ENCODE measurements at regions not wholly inside any gene's neighbourhood (a gene's known extent, or its start where the extent isn't known, plus 50 kb on each side); places are given as distances from the start of the nearest gene placed in this dataset.
A peak's percentile ranks its signal among the peaks of the same experiment; 100 is the strongest.

- no peak for DNase-seq
- H3K4me1 Mint-ChIP-seq (ENCODE audit: low read depth), result peaks cover 10% of the 10 kb centered on the region
- H3K36me3 Mint-ChIP-seq (ENCODE audit: low read depth), result no peaks in the 10 kb centered on the region
- no peak overlapping the region for H3K4me3 Mint-ChIP-seq
- no peaks in the 10 kb centered on the region for H3K9me3 Mint-ChIP-seq (ENCODE audit: insufficient read depth)
- POLR2A ChIA-PET, result no interaction called here
- no peak overlapping the region for H3K27ac Mint-ChIP-seq
- no peak for ATAC-seq
- CTCF ChIA-PET, result interaction anchor here (1.2 kb wide), 1 partner anchor 372 kb away, joined by 3 read pairs; no protein-coding TSS in a partner anchor
- peaks cover 37% of the 10 kb centered on the region for H3K27me3 Mint-ChIP-seq (ENCODE audit: low read depth)
Measured at GRCh38 chr17:34151102-34151501, 104.0 kb upstream of the CCL2 start.

- ChIA-PET POLR2A (no interaction called here), CTCF (interaction anchor here (0.7 to 2.0 kb wide), 2 partner anchors 8 to 17 kb away, joined by 3 to 14 read pairs; no protein-coding TSS in a partner anchor)
- no peak overlapping the region for H3K27ac Mint-ChIP-seq
- H3K27me3 Mint-ChIP-seq (ENCODE audit: low read depth), result peaks cover 59% of the 10 kb centered on the region
- no peak for ATAC-seq
- no peaks in the 10 kb centered on the region for H3K36me3 Mint-ChIP-seq (ENCODE audit: low read depth)
- no peak overlapping the region for H3K4me3 Mint-ChIP-seq
- peaks cover 10% of the 10 kb centered on the region for H3K4me1 Mint-ChIP-seq (ENCODE audit: low read depth)
- DNase-seq, result no peak
- no peaks in the 10 kb centered on the region for H3K9me3 Mint-ChIP-seq (ENCODE audit: insufficient read depth)
Measured at GRCh38 chr17:34153991-34154390, 101.1 kb upstream of the CCL2 start.

- ChIA-PET CTCF (interaction anchor here (1.0 to 2.1 kb wide), 4 partner anchors 9 to 206 kb away, joined by 3 to 14 read pairs (median 7); no protein-coding TSS in a partner anchor), POLR2A (no interaction called here)
- H3K27me3 Mint-ChIP-seq (ENCODE audit: low read depth), result peaks cover 62% of the 10 kb centered on the region
- DNase-seq (peak; percentile 45), ATAC-seq (peak; percentile 47)
- no peaks in the 10 kb centered on the region for H3K9me3 Mint-ChIP-seq (ENCODE audit: insufficient read depth)
- H3K4me1 Mint-ChIP-seq (ENCODE audit: low read depth), result peaks cover 10% of the 10 kb centered on the region
- no peak overlapping the region for H3K4me3 Mint-ChIP-seq
- H3K36me3 Mint-ChIP-seq (ENCODE audit: low read depth), result no peaks in the 10 kb centered on the region
- peak overlapping the region; percentile 15 for H3K27ac Mint-ChIP-seq
Measured at GRCh38 chr17:34154961-34155730, 99.9 kb upstream of the CCL2 start.

GRCh38 chr17:34155947-34156346 lies 99.1 kb upstream of the CCL2 start:
- H3K27me3 Mint-ChIP-seq (ENCODE audit: low read depth), result peaks cover 64% of the 10 kb centered on the region
- ChIA-PET CTCF (interaction anchor here (1.4 to 2.1 kb wide), 3 partner anchors 10 to 205 kb away, joined by 3 to 14 read pairs (median 11); no protein-coding TSS in a partner anchor), POLR2A (no interaction called here)

GRCh38 chr17:34156401-34156740 lies 98.7 kb upstream of the CCL2 start:
- H3K27ac Mint-ChIP-seq, result no peak overlapping the region
- DNase-seq (no peak), ATAC-seq (no peak)
- H3K36me3 Mint-ChIP-seq (ENCODE audit: low read depth), result no peaks in the 10 kb centered on the region
- H3K4me1 Mint-ChIP-seq (ENCODE audit: low read depth), result peaks cover 10% of the 10 kb centered on the region
- CTCF ChIA-PET, result interaction anchor here (2.1 to 2.7 kb wide), 2 partner anchors 15 to 205 kb away, joined by 11 read pairs; no protein-coding TSS in a partner anchor
- H3K9me3 Mint-ChIP-seq (ENCODE audit: insufficient read depth), result no peaks in the 10 kb centered on the region
- peaks cover 64% of the 10 kb centered on the region for H3K27me3 Mint-ChIP-seq (ENCODE audit: low read depth)
- POLR2A ChIA-PET, result no interaction called here
- no peak overlapping the region for H3K4me3 Mint-ChIP-seq

More at GRCh38 chr17:34155947-34156346, 99.1 kb upstream of the CCL2 start:
- Mint-ChIP-seq H3K27ac (no peak overlapping the region), H3K9me3 (ENCODE audit: insufficient read depth) (no peaks in the 10 kb centered on the region), H3K36me3 (ENCODE audit: low read depth) (no peaks in the 10 kb centered on the region), H3K4me1 (ENCODE audit: low read depth) (peaks cover 10% of the 10 kb centered on the region), H3K4me3 (no peak overlapping the region)
- no peak for DNase-seq
- ATAC-seq, result no peak

GRCh38 chr17:34156741-34157589 lies 98.1 kb upstream of the CCL2 start:
- peaks cover 66% of the 10 kb centered on the region for H3K27me3 Mint-ChIP-seq (ENCODE audit: low read depth)
- CTCF ChIA-PET, result interaction anchor here (1.1 to 2.7 kb wide), 3 partner anchors 14 to 263 kb away, joined by 3 to 11 read pairs (median 11); no protein-coding TSS in a partner anchor
- POLR2A ChIA-PET, result no interaction called here
- ATAC-seq, result no peak
- no peaks in the 10 kb centered on the region for H3K9me3 Mint-ChIP-seq (ENCODE audit: insufficient read depth)
- no peak for DNase-seq
- no peak overlapping the region for H3K27ac Mint-ChIP-seq
- H3K4me3 Mint-ChIP-seq, result no peak overlapping the region
- no peaks in the 10 kb centered on the region for H3K36me3 Mint-ChIP-seq (ENCODE audit: low read depth)
- H3K4me1 Mint-ChIP-seq (ENCODE audit: low read depth), result peaks cover 10% of the 10 kb centered on the region

- Mint-ChIP-seq H3K4me1 (ENCODE audit: low read depth) (no peaks in the 10 kb centered on the region), H3K36me3 (ENCODE audit: low read depth) (no peaks in the 10 kb centered on the region), H3K27ac (no peak overlapping the region), H3K27me3 (ENCODE audit: low read depth) (peaks cover 44% of the 10 kb centered on the region), H3K4me3 (no peak overlapping the region), H3K9me3 (ENCODE audit: insufficient read depth) (no peaks in the 10 kb centered on the region)
- DNase-seq (no peak), ATAC-seq (no peak)
- ChIA-PET POLR2A (no interaction called here), CTCF (interaction anchor here (1.0 to 2.4 kb wide), 2 partner anchors 10 to 200 kb away, joined by 4 to 8 read pairs; no protein-coding TSS in a partner anchor)
Measured at GRCh38 chr17:34161690-34162089, 93.4 kb upstream of the CCL2 start.

- no peak overlapping the region for H3K4me3 Mint-ChIP-seq
- no peaks in the 10 kb centered on the region for H3K9me3 Mint-ChIP-seq (ENCODE audit: insufficient read depth)
- POLR2A ChIA-PET, result no interaction called here
- ATAC-seq, result no peak
- no peaks in the 10 kb centered on the region for H3K36me3 Mint-ChIP-seq (ENCODE audit: low read depth)
- CTCF ChIA-PET, result interaction anchor here (0.9 to 2.4 kb wide), 2 partner anchors 8 to 234 kb away, joined by 3 to 8 read pairs; no protein-coding TSS in a partner anchor
- no peaks in the 10 kb centered on the region for H3K4me1 Mint-ChIP-seq (ENCODE audit: low read depth)
- H3K27me3 Mint-ChIP-seq (ENCODE audit: low read depth), result peaks cover 33% of the 10 kb centered on the region
- DNase-seq, result no peak
- H3K27ac Mint-ChIP-seq, result no peak overlapping the region
Measured at GRCh38 chr17:34163123-34163522, 92.0 kb upstream of the CCL2 start.

- H3K4me3 Mint-ChIP-seq, result no peak overlapping the region
- H3K9me3 Mint-ChIP-seq (ENCODE audit: insufficient read depth), result no peaks in the 10 kb centered on the region
- H3K4me1 Mint-ChIP-seq (ENCODE audit: low read depth), result no peaks in the 10 kb centered on the region
- no peaks in the 10 kb centered on the region for H3K36me3 Mint-ChIP-seq (ENCODE audit: low read depth)
- POLR2A ChIA-PET, result no interaction called here
- CTCF ChIA-PET, result interaction anchor here (0.9 to 1.0 kb wide), 2 partner anchors 17 to 235 kb away, joined by 3 read pairs; no protein-coding TSS in a partner anchor
- DNase-seq (no peak), ATAC-seq (no peak)
- H3K27me3 Mint-ChIP-seq (ENCODE audit: low read depth), result peaks cover 28% of the 10 kb centered on the region
- no peak overlapping the region for H3K27ac Mint-ChIP-seq
Measured at GRCh38 chr17:34163646-34164045, 91.4 kb upstream of the CCL2 start.

- no peak for ATAC-seq
- H3K4me1 Mint-ChIP-seq (ENCODE audit: low read depth), result no peaks in the 10 kb centered on the region
Measured at GRCh38 chr17:34164837-34165236, 90.2 kb upstream of the CCL2 start.

GRCh38 chr17:34166352-34166751 lies 88.7 kb upstream of the CCL2 start:
- H3K4me1 Mint-ChIP-seq (ENCODE audit: low read depth), result peaks cover 1% of the 10 kb centered on the region
- ChIA-PET CTCF (interaction anchor here (1.5 to 2.3 kb wide), 2 partner anchors 34 to 195 kb away, joined by 6 to 11 read pairs; no protein-coding TSS in a partner anchor), POLR2A (no interaction called here)
- no peaks in the 10 kb centered on the region for H3K36me3 Mint-ChIP-seq (ENCODE audit: low read depth)
- no peak for ATAC-seq
- no peaks in the 10 kb centered on the region for H3K9me3 Mint-ChIP-seq (ENCODE audit: insufficient read depth)
- DNase-seq, result no peak
- H3K27ac Mint-ChIP-seq, result no peak overlapping the region
- no peak overlapping the region for H3K4me3 Mint-ChIP-seq
- peaks cover 17% of the 10 kb centered on the region for H3K27me3 Mint-ChIP-seq (ENCODE audit: low read depth)

More at GRCh38 chr17:34164837-34165236, 90.2 kb upstream of the CCL2 start:
- no peaks in the 10 kb centered on the region for H3K36me3 Mint-ChIP-seq (ENCODE audit: low read depth)
- ChIA-PET POLR2A (no interaction called here), CTCF (interaction anchor here (2.3 kb wide), 1 partner anchor 197 kb away, joined by 11 read pairs; no protein-coding TSS in a partner anchor)
- no peaks in the 10 kb centered on the region for H3K9me3 Mint-ChIP-seq (ENCODE audit: insufficient read depth)
- H3K27ac Mint-ChIP-seq, result no peak overlapping the region
- peaks cover 19% of the 10 kb centered on the region for H3K27me3 Mint-ChIP-seq (ENCODE audit: low read depth)
- H3K4me3 Mint-ChIP-seq, result no peak overlapping the region
- DNase-seq, result no peak

Data from activated CD8-positive, alpha-beta T cell treated with anti-CD3 and anti-CD28 coated beads, Interleukin-2, amount 10 ng/mL, durations not matched to agents 7 days and 5 days (primary cell).